HG03520 (cell line): ENCODE measurements at regions not wholly inside any gene's neighbourhood (a gene's known extent, or its start where the extent isn't known, plus 50 kb on each side); places are given as distances from the start of the nearest gene placed in this dataset.
A peak's percentile ranks its signal among the peaks of the same experiment; 100 is the strongest.

Source experiments
- ATAC-seq: cut with Tn5 transposase; IDR thresholded peaks from one replicate; pipeline ENCODE4 v1.9.1; 2021; ENCODE audit warnings: mild to moderate bottlenecking, moderate library complexity; ENCODE audit not compliant: unreplicated experiment

GRCh38 chr12:87846045-87846444 is 183.2 kb downstream of the C12orf50 start:
- ATAC-seq: no peak

GRCh38 chr12:87841935-87842334 is 187.3 kb downstream of the C12orf50 start:
- ATAC-seq: no peak

GRCh38 chr12:87836190-87836589 is 193.0 kb downstream of the C12orf50 start:
- ATAC-seq: no peak

GRCh38 chr12:87828382-87828973 is 200.7 kb downstream of the C12orf50 start:
- no peak for ATAC-seq

GRCh38 chr12:87827638-87828264 is 201.4 kb downstream of the C12orf50 start:
- ATAC-seq: no peak

GRCh38 chr12:87822923-87823322 is 206.3 kb downstream of the C12orf50 start:
- no peak for ATAC-seq

- ATAC-seq: no peak
Measured at GRCh38 chr12:87820524-87821202, 208.5 kb downstream of the C12orf50 start.

- ATAC-seq: no peak
Measured at GRCh38 chr12:87818441-87818840, 210.8 kb downstream of the C12orf50 start.

- no peak for ATAC-seq
Measured at GRCh38 chr12:87815771-87816585, 213.2 kb downstream of the C12orf50 start.

- ATAC-seq: no peak
Measured at GRCh38 chr12:87814625-87815024, 214.6 kb downstream of the C12orf50 start.

- no peak for ATAC-seq
Measured at GRCh38 chr12:87813476-87814234, 215.5 kb downstream of the C12orf50 start.

- ATAC-seq: no peak
Measured at GRCh38 chr12:87812681-87813080, 216.5 kb downstream of the C12orf50 start.

- ATAC-seq: no peak
Measured at GRCh38 chr12:87812030-87812429, 217.2 kb downstream of the C12orf50 start.

GRCh38 chr12:87809916-87810315 is 219.3 kb downstream of the C12orf50 start:
- no peak for ATAC-seq

- no peak for ATAC-seq
Measured at GRCh38 chr12:87807086-87807485, 222.1 kb downstream of the C12orf50 start.

GRCh38 chr12:87806310-87806709 is 222.9 kb downstream of the C12orf50 start:
- no peak for ATAC-seq

GRCh38 chr12:87804386-87804785 is 224.8 kb downstream of the C12orf50 start:
- no peak for ATAC-seq

GRCh38 chr12:87802721-87803011 is 226.5 kb downstream of the C12orf50 start:
- no peak for ATAC-seq

GRCh38 chr12:87801860-87802720 is 227.1 kb downstream of the C12orf50 start:
- ATAC-seq: peak; percentile 63

GRCh38 chr12:87796961-87797516 is 232.2 kb downstream of the C12orf50 start:
- ATAC-seq: no peak
